ENCODE measurements at regions not wholly inside any gene's neighbourhood (a gene's known extent, or its start where the extent isn't known, plus 50 kb on each side); places are given as distances from the start of the nearest gene placed in this dataset.

- no peak overlapping the region for H3K27ac ChIP-seq
- no peak for DNase-seq (ENCODE audit: low read depth, low spot score)
Observed at GRCh38 chr3:154598166-154598565, 168.2 kb upstream of the GPR149 start.

- DNase-seq (ENCODE audit: low read depth, low spot score): no peak
- H3K27ac ChIP-seq: no peak overlapping the region
Observed at GRCh38 chr3:154590675-154591384, 160.8 kb upstream of the GPR149 start.

- no peak for DNase-seq (ENCODE audit: low read depth, low spot score)
- no peak overlapping the region for H3K27ac ChIP-seq
Observed at GRCh38 chr3:154588831-154589230, 158.8 kb upstream of the GPR149 start.

- no peak for DNase-seq (ENCODE audit: low read depth, low spot score)
- H3K27ac ChIP-seq: no peak overlapping the region
Observed at GRCh38 chr3:154584974-154585373, 155.0 kb upstream of the GPR149 start.

- H3K27ac ChIP-seq: no peak overlapping the region
Observed at GRCh38 chr3:154584041-154584440, 154.1 kb upstream of the GPR149 start.

GRCh38 chr3:154583086-154583634 lies 153.2 kb upstream of the GPR149 start:
- DNase-seq (ENCODE audit: low read depth, low spot score): no peak
- no peak overlapping the region for H3K27ac ChIP-seq

More at GRCh38 chr3:154584041-154584440, 154.1 kb upstream of the GPR149 start:
- DNase-seq (ENCODE audit: low read depth, low spot score): no peak

GRCh38 chr3:154582501-154582900 lies 152.5 kb upstream of the GPR149 start:
- no peak for DNase-seq (ENCODE audit: low read depth, low spot score)

GRCh38 chr3:154571553-154572226 lies 141.7 kb upstream of the GPR149 start:
- no peak overlapping the region for H3K27ac ChIP-seq
- no peak for DNase-seq (ENCODE audit: low read depth, low spot score)

More at GRCh38 chr3:154582501-154582900, 152.5 kb upstream of the GPR149 start:
- H3K27ac ChIP-seq: no peak overlapping the region

- no peak for DNase-seq (ENCODE audit: low read depth, low spot score)
Observed at GRCh38 chr3:154568064-154568463, 138.1 kb upstream of the GPR149 start.

GRCh38 chr3:154559623-154560022 lies 129.6 kb upstream of the GPR149 start:
- DNase-seq (ENCODE audit: low read depth, low spot score): no peak
- H3K27ac ChIP-seq: no peak overlapping the region

More at GRCh38 chr3:154568064-154568463, 138.1 kb upstream of the GPR149 start:
- H3K27ac ChIP-seq: no peak overlapping the region

- H3K27ac ChIP-seq: no peak overlapping the region
- no peak for DNase-seq (ENCODE audit: low read depth, low spot score)
Observed at GRCh38 chr3:154552338-154552737, 122.3 kb upstream of the GPR149 start.

GRCh38 chr3:154549391-154549790 lies 119.4 kb upstream of the GPR149 start:
- DNase-seq (ENCODE audit: low read depth, low spot score): no peak
- no peak overlapping the region for H3K27ac ChIP-seq

GRCh38 chr3:154548341-154548740 lies 118.4 kb upstream of the GPR149 start:
- DNase-seq (ENCODE audit: low read depth, low spot score): no peak
- no peak overlapping the region for H3K27ac ChIP-seq

- DNase-seq (ENCODE audit: low read depth, low spot score): no peak
- H3K27ac ChIP-seq: no peak overlapping the region
Observed at GRCh38 chr3:154542837-154543236, 112.8 kb upstream of the GPR149 start.

GRCh38 chr3:154540950-154541604 lies 111.1 kb upstream of the GPR149 start:
- H3K27ac ChIP-seq: no peak overlapping the region
- peak; percentile 31 for DNase-seq (ENCODE audit: low read depth, low spot score)

- DNase-seq (ENCODE audit: low read depth, low spot score): no peak
- no peak overlapping the region for H3K27ac ChIP-seq
Observed at GRCh38 chr3:154538566-154539360, 108.8 kb upstream of the GPR149 start.

- H3K27ac ChIP-seq: no peak overlapping the region
- no peak for DNase-seq (ENCODE audit: low read depth, low spot score)
Observed at GRCh38 chr3:154536751-154537150, 106.8 kb upstream of the GPR149 start.

- DNase-seq (ENCODE audit: low read depth, low spot score): no peak
- no peak overlapping the region for H3K27ac ChIP-seq
Observed at GRCh38 chr3:154522036-154522602, 92.1 kb upstream of the GPR149 start.

GRCh38 chr3:154517404-154517803 lies 87.4 kb upstream of the GPR149 start:
- no peak overlapping the region for H3K27ac ChIP-seq
- no peak for DNase-seq (ENCODE audit: low read depth, low spot score)

GRCh38 chr3:154515921-154516320 lies 85.9 kb upstream of the GPR149 start:
- no peak overlapping the region for H3K27ac ChIP-seq
- DNase-seq (ENCODE audit: low read depth, low spot score): no peak
